Smooth muscle cell (in vitro differentiated cells): ENCODE measurements at regions not wholly inside any gene's neighbourhood (a gene's known extent, or its start where the extent isn't known, plus 50 kb on each side); places are given as distances from the start of the nearest gene placed in this dataset.

Experiments
- DNase-seq: peaks from one replicate; lab custom pipeline; 2025; ENCODE audit not compliant: unreplicated experiment; lab: John Stamatoyannopoulos, UW
- H2AFZ ChIP-seq: fragments of 200-600 bp; sonication (generic); 2 replicates; pipeline ENCODE4 v1.6.0; 2016; ENCODE audit warnings: antibody characterized with exemption, low read depth, mild to moderate bottlenecking
- H3F3A ChIP-seq: fragments of 200-600 bp; sonication (generic); 2 replicates; pipeline ENCODE4 v1.6.0; 2017; ENCODE audit warnings: antibody characterized with exemption, low read depth
- H3K27ac ChIP-seq: fragments of 200-600 bp; sonication (generic); 2 replicates; pipeline ENCODE4 v1.5.1; 2016; ENCODE audit warnings: low read depth, mild to moderate bottlenecking
- H3K27me3 ChIP-seq: fragments of 200-600 bp; sonication (generic); 2 replicates; pipeline ENCODE4 v1.6.1; 2016; ENCODE audit warnings: low read depth, mild to moderate bottlenecking
- H3K36me3 ChIP-seq: fragments of 200-600 bp; sonication (generic); 2 replicates; pipeline ENCODE4 v1.5.1; 2016; ENCODE audit warnings: low read depth
- H3K4me1 ChIP-seq: fragments of 200-600 bp; sonication (generic); 2 replicates; pipeline ENCODE4 v1.5.1; 2016; ENCODE audit warnings: low read depth
- H3K4me2 ChIP-seq: fragments of 200-600 bp; sonication (generic); 2 replicates; pipeline ENCODE4 v1.6.0; 2016; ENCODE audit warnings: mild to moderate bottlenecking
- H3K4me3 ChIP-seq: fragments of 200-600 bp; sonication (generic); 2 replicates; pipeline ENCODE4 v1.5.1; 2016; ENCODE audit warnings: mild to moderate bottlenecking
- H3K79me2 ChIP-seq: fragments of 200-600 bp; sonication (generic); 2 replicates; pipeline ENCODE4 v1.6.0; 2016; ENCODE audit warnings: low read depth, mild to moderate bottlenecking
- H3K9ac ChIP-seq: fragments of 200-600 bp; sonication (generic); 2 replicates; pipeline ENCODE4 v1.6.0; 2016; ENCODE audit warnings: low read depth
- H3K9me3 ChIP-seq: fragments of 200-600 bp; sonication (generic); replicated peaks from 2 replicates; pipeline ENCODE4 v1.5.1; 2016; ENCODE audit warnings: low read depth
- H4K20me1 ChIP-seq: fragments of 200-600 bp; sonication (generic); 2 replicates; pipeline ENCODE4 v1.6.0; 2016; ENCODE audit warnings: low read depth
- CTCF ChIP-seq: fragments of 200-600 bp; sonication (generic); IDR thresholded peaks from 2 replicates; pipeline ENCODE4 v1.5.1; 2017; ENCODE audit warnings: borderline replicate concordance, mild to moderate bottlenecking, antibody characterized with exemption; ENCODE audit not compliant: insufficient read depth, poor library complexity, severe bottlenecking
- WGBS: methylation state at CpG from one replicate; pipeline ENCODE4 v1.1.7; 2016; ENCODE audit warnings: low lambda C conversion rate; 5-methylcytosine and 5-hydroxymethylcytosine counted together

GRCh38 chr5:74567411-74567995 is 73.0 kb downstream of the ENC1 start:
- WGBS, result 67% methylated on average over 4 of the region's 4 CpGs
- Histone ChIP-seq H3K27ac (no peak overlapping the region), H3K27me3 (no peaks in the 10 kb centered on the region), H2AFZ (no peak overlapping the region), H3K4me3 (no peak overlapping the region), H3K4me2 (no peak overlapping the region), H3K36me3 (no peaks in the 10 kb centered on the region), H3K9me3 (no peaks in the 10 kb centered on the region), H3F3A (no peaks in the 10 kb centered on the region), H3K9ac (no peak overlapping the region), H4K20me1 (no peaks in the 10 kb centered on the region), H3K79me2 (no peaks in the 10 kb centered on the region), H3K4me1 (peaks cover 4% of the 10 kb centered on the region)
- no peak for TF ChIP-seq CTCF
- no peak for DNase-seq

GRCh38 chr5:74562122-74562521 is 78.4 kb downstream of the ENC1 start:
- H3K4me3 ChIP-seq, result no peak overlapping the region
- no peak for DNase-seq
- H3K36me3 ChIP-seq, result no peaks in the 10 kb centered on the region
- TF ChIP-seq CTCF, result no peak
- H3K27ac ChIP-seq, result no peak overlapping the region
- H3K9ac ChIP-seq, result no peak overlapping the region
- H3K79me2 ChIP-seq, result no peaks in the 10 kb centered on the region
- no peak overlapping the region for H2AFZ ChIP-seq
- peaks cover 14% of the 10 kb centered on the region for H3K4me1 ChIP-seq
- no peaks in the 10 kb centered on the region for H4K20me1 ChIP-seq
- H3K9me3 ChIP-seq, result no peaks in the 10 kb centered on the region
- no peaks in the 10 kb centered on the region for H3K27me3 ChIP-seq
- WGBS, result 81% methylated on average over 5 of the region's 5 CpGs
- no peak overlapping the region for H3K4me2 ChIP-seq
- no peaks in the 10 kb centered on the region for H3F3A ChIP-seq

GRCh38 chr5:74560245-74560644 is 80.3 kb downstream of the ENC1 start:
- Histone ChIP-seq H3K9me3 (no peaks in the 10 kb centered on the region), H3K27me3 (no peaks in the 10 kb centered on the region), H3F3A (no peaks in the 10 kb centered on the region), H3K4me1 (peaks cover 22% of the 10 kb centered on the region), H3K9ac (no peak overlapping the region), H3K27ac (no peak overlapping the region), H2AFZ (no peak overlapping the region), H3K4me2 (no peak overlapping the region), H4K20me1 (no peaks in the 10 kb centered on the region), H3K4me3 (no peak overlapping the region), H3K79me2 (no peaks in the 10 kb centered on the region), H3K36me3 (no peaks in the 10 kb centered on the region)
- DNase-seq, result no peak
- no peak for TF ChIP-seq CTCF
